NCI-H524 (cell line): ENCODE measurements at regions not wholly inside any gene's neighbourhood (a gene's known extent, or its start where the extent isn't known, plus 50 kb on each side); places are given as distances from the start of the nearest gene placed in this dataset.

Experiments
- DNase-seq, 2 experiments: peaks; one replicate each; lab custom pipeline; 2025; lab: John Stamatoyannopoulos, UW

DNA sequence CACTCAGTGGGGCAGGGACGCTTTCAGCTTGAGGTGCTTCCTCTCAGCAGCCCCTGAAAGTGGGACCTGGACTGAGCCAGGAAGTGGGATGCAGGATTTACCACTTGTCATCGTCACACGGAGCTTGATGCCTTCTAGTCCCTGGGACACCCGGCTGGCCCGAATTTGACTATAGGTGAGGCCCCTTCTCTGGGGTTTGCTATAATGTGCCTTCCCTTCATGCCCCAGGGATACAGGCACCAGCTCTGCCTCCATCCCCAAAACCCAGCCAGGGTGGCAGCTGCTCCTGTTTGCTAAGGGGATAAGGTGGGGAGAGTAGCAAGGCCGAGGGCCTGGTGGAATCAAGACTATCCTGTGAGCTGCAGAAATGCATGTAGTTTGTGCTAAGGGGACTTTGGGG lies 235.0 kb downstream of the GLRX3 start:
- no peak for DNase-seq

DNA sequence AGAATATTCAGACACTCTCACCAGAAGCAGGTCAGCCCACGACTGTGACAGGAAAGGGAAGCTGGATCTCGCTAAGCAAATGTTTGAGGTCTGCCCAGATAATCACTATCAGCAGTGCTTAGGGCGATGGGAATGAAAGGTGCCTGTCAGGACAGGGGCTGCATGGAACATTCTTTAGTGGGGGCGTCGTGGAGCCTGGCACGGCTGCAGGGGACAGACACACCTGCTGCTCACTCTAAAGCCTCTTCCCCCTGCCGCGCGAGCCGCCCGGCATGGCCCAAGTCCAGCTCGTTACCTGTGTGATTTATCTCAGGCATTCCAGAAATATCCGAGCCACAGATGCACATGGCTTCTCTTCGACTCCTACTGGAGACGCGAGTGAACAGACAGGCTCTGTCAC lies 235.5 kb downstream of the GLRX3 start:
- no peak for DNase-seq

DNA sequence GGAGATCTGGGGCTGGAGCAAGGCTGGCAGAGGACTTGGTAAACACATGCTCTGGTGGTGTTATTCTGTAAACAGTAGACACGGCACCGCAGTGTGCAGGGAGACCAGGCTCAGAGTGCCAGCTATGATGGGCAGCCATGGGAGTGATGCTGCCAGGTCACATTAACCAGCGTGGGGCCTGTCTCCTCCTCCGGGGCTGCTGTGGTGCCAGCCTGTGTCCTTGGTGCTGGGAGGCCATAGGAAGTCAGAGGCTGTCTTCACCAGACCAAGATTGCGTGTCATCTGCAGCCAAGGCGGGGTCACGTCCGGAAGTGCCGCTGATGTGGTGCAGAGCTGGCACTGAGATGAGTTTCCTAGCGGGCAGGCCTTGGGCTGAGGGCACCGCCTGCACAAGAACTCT lies 236.0 kb downstream of the GLRX3 start:
- no peak for DNase-seq

DNA sequence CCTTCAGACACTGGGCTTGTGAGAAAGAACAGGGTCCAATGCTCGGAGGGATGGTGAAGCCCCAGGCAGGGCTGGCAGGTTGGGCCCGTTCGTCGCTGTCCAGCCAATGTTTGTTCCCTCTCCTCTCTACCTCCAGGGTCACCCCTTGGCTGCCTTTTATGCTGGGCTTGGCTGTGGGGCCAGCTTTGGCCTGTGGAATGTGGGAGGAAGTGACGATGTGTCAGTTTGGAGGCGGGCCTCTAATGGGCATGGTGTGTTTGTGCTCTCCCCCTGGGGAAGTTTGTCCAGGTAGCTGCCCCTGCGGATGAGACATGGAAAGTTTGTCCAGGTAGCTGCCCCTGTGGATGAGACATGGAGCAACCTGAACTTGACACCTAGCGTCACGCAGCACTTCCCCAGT lies 236.7 kb downstream of the GLRX3 start:
- DNase-seq: no peak

DNA sequence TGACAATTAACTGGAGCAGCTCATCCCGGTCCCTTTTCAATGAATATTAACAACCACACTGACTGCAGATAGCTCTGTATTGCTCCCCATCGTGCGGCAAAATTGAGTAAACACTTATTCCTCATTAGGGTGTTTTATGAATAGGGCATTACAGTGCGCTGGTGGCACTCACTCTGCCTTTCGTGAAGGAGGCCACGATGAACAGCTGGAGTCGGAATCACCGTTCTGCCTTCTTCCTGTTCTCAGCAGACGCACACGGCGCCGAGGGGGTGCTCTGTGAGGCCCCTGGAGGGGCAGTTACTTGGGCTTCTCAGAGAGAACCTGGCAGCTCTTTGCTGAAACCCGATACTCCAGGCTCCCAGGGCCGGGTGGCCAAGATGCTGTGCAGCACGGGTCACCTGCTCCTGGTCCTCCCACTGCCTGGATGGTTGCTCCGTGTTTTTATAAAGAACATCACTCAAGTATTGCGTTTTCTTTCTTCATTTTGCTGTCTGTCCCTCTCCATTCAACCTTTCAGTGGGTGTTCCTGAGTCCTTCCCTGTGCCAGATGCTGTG lies 241.9 kb downstream of the GLRX3 start:
- peak in 1 of 2 experiments; percentile 38 for DNase-seq

DNA sequence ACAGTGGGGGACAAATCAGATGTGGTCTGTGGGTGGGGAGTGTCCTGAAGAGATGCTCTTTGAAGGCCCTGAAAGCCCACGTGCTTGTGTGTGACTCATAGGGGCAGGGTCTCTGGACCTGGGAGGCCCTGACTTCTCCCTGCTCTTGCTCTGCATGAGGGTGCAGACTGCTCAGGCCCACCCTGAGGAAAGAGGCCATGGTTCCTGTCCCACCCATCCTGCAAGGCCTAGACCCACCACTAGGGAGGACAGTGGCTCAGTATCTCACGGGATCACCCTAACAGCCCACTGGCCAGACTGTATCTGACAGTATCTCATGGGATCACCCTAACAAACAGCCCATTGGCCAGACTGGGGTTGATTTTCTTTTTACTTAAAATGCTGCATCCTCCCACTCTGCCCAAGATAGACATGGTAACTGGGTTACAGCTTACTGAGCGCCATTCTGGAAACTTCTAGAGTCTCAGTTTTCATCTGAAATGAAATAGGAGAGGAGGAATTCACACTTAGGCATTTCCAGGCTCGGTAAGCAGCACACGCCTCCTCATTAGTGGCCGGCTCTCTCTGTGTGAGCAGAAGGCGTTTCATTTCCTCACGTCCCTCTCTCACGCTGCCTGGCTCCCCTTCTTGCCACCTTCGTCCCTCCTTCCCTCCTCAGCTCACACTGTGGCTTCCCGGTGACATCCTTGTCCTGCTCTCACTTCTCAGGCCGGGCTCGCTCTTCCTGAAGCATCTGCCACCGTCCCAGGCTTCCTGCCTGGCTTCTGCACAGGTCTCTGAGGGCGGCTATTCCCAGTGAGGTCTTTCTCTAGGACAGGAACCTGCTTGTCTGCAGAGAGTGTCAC lies 242.6 kb downstream of the GLRX3 start:
- peak in 1 of 2 experiments; percentile 8 for DNase-seq

DNA sequence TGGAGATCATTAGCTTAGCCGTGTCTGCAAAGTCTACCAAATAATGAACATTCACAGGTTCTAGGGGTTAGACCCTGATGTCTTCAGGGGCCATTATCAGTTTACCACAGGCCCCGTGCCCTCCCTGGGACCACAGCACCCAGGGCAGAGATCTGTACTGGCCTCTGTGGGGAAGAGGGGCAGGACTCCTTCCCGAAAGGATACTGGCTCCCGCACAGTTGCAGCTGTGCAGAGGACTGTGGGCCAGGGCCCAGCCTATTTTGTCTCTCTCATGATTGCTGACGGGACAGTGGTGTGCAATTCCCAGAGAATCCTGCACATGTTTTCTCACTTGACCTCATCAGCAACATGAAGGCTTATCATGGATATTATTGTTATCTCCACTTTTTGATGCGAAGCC lies 243.9 kb downstream of the GLRX3 start:
- DNase-seq: no peak

DNA sequence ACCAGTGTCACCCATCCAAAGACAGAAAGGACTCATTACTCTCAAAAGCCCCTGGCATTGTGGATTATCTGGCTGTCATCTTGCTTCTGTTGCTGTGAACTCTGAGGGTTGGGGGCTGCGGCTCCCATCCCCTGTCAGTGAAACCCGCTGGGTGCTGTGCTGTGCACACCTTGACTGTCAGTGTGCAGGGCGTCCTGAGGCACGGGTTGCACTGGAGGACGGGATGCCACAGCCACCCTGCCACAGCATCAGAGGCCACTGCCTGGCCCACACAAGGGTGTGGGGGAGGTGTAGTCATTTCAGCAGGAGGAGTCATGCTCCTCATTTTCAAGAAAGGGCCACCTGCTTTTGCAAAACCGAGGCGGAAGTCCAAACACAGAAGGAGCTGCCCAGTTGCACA lies 245.8 kb downstream of the GLRX3 start:
- DNase-seq: no peak

DNA sequence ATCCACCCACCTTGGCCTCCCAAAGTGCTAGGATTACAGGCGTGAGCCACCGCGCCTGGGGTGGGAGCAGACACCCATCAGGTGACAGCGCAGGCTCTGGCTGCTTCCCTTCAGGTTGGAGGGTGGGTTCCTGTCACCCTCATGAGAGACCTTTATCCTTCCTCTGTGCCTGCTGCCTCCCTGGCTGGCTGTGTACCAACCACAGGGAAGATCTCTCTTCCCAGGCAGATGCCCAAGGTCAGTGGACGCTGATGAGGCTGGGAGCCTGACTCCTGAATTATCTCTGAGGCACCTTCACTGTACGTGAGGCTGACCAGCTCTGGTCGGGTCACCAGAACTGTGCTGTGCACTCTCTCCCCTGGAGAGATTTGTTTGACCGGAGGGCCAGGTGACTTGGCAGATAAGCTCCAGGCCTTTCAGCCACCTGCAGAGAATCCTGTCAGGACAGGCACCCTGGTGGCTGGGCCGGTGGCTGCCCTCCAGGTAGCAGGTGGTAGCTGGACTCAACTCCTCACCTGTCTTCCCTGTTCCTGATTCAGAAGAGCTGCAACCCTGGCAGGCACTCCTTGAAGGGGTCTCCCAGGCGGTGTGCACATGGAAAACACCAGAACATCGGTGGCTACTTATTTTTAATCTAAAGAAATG lies 251.9 kb downstream of the GLRX3 start:
- DNase-seq: no peak

DNA sequence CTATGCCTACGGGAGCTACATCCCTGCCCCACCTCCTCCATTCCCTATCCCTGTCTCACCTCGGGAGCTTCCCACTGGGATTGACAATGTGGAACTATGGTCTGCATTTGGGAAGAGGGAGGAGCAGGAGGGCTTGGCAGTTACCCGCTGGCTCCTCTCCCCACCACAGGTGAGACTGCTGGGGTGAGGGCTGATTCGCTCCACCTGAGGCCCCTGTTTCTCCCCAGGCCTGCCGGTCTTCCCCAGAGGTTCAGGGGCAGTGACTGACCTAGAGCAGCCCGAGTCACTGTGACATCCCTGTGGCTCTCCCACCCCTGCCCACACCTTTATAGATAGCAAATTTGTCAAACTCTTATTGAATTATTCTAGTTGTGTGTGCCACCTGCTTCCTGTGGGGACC lies 252.6 kb downstream of the GLRX3 start:
- DNase-seq: no peak

DNA sequence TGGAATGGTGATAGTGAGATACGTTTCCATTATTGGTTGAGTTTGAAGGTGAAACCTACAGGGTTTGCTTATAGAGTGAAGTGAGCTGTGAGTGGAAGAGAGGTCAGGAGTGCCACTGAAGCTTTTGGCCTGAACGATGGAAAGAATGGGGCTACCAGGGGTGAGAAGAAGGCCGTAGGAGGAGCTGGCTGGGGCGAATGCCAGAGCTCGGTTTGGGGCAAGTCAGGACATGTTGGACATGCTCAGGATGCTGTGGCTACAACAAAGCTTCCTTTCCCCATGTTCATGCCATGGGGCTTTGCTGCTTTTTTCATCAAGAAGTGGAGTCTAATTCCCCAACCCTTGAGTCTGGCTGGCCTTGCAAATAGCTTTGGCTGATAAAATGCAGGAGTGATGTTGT lies 253.7 kb downstream of the GLRX3 start:
- no peak for DNase-seq

DNA sequence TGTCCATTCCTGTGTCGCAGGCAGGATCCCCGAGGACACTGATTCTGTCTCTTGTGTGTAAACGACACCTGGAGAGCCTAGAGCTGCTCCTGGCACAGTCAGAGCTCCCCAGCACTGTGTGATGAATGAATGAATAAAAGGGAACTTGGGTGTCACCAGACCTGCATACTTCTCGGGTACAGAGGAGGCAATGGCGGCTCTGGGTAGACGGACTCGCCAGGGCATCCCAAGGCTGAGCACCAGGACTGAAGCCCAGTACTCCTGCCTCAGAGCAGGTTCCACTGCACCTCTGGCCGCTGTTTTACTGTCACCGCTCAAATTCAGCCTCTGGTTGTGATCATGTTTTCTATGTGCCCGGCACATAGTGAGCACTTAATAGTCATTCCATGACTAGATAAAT lies 255.8 kb downstream of the GLRX3 start:
- no peak for DNase-seq

DNA sequence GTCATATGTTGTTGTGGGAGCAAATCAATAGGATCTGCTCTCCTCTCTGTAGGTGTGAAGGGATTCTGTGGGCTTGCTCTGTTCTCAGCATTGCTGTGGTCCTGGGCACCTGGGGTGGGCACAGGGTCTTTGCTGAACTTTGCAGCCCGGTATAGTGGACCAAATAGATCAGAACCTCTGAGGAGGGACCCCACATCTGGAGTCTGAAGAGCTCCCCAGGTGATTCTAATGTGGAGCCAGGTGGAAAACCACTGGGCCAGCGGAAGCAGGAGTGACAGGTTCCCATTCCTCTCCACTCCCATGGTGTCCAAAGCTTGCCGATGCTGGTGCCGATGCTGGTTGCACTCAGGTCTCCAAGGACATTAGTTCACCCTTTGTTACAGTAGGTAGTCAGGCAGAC lies 257.2 kb downstream of the GLRX3 start:
- DNase-seq: no peak

DNA sequence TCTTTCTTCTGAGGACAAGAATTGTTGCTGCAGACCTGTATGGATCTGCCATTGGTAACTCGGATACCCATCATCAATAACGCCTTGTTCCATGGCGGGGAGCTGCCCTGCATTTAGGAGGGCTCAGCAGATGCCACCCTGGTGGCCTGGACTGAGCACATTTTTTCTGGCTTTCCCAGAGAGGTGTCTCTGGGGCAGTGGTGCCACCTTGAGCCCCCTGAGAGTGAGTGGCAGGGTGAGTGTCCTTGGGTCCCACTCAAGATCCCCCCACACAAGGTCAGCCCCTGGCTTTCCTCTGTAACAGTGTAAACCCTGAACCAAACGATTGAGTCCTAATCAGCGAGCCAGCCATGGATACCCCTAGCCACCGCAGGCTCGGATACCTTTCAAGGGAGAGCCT lies 258.6 kb downstream of the GLRX3 start:
- DNase-seq: no peak

DNA sequence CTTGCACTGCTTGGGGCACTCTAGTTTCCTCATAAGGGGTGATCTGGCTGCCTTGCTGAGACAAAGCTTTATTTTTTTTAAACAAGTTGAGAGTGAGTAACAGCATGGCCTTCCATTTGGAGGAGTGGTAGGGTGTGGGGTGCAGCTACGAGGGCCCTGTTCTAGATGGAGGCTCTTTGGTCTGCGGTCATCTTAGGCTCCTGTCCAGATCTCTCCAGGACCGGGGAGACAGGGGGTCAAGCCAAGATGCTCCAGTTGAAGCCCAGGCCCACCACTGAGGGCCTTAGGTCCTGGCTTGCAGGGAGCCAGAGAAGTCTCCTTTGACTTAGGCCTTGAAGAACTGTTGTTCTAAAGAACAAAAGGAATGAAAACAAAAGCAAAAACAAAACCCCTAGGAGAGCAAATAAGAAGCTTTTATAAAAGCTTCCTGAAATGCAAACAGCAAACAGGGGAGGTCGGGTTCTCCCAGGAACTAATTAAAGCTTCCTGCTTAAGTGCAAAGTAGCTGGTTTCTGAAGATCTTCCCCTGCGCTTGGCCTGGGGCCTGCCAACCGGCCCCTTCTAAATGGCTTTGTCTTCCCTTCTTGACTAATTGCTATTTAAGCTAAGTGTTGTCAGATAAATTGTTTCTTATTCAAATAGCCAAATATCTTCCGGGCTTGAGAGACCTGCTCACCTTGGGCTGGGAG lies 259.2 kb downstream of the GLRX3 start:
- no peak for DNase-seq

DNA sequence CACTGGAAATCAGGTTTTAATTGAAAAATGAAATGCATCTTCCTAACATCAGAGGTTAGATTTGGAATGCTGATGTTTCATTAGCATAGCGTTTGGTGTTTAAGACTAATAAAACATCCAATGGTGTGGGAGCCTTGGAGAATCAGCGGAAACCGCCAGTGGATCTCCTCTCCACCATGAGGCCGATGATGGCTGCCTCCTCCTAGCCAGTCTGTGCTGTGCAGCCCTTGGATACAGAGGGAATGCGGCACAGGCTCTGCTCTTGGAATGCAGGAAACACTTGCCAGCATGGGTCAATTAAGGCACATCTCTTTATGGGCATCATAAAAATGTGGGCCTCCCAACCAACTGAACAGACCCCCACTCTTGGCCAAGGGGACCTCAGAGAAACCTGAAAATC lies 259.9 kb downstream of the GLRX3 start:
- DNase-seq: no peak

DNA sequence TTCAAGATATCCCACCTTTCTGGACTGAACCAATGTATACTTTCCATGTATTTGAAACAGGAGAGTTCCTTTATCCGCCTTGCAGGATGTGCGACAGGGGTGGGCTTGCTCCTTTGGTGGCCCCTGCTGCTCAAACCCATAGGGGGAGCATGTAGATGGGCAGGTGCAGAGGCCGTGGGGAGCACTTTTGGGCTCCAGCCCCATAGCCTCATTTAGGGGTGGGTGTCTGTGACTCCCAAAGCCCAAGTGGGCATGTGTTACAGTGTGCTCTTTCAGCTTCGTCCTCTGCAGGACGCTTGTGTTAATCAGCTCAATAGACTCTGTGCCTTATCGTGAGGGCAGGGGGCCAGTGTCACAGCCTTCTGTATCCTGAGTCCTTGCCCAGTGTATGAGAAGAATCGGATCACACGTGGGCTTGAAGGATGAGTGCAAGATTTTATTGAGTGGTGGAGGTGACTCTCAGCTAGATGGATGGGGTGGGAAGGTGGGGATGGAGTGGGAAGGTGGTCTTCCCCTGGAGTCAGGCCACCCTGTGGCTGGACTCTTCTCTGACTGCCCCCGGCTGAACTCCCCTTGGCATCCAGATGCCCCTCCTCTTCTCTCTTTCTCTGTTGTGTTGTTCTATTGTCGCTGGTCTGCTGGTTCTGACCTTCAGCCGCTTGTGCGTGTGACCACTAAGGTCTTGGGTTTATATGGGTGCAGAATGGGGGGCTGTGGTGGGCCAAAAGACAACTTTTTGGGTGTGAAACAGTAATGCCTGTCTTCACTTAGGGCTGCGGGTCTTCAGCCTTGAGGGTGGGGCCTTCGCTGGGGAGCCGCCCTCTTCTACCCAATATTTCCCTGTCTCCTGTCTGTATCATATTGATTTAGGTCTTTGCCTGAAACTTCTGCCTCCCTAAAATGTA lies 262.2 kb downstream of the GLRX3 start:
- DNase-seq: no peak

DNA sequence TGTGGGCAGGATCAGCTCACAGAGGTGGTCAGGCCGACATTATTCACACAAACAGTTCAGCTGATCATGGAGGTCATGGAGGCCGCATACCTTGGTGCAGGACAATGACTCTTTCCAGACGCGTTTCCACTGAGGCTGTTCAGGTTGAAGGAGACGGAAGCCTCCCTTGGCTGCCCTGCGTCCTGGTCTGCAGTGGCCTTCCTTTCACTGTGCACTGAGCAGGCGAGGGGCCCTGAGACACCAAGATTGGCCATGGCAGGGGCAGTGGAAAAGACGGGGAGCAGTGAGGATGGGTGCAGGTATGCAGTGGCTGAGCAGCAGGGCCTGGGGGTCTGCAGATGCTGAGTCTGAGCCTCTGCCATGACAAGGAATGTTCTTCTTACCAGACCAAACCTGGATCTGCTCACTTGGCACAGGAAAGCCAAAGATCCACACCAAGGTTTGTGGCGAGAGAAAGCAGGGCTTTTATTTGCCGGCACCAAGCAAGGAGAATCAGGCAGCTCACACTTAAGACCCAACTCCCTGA lies 263.3 kb downstream of the GLRX3 start:
- DNase-seq: no peak

DNA sequence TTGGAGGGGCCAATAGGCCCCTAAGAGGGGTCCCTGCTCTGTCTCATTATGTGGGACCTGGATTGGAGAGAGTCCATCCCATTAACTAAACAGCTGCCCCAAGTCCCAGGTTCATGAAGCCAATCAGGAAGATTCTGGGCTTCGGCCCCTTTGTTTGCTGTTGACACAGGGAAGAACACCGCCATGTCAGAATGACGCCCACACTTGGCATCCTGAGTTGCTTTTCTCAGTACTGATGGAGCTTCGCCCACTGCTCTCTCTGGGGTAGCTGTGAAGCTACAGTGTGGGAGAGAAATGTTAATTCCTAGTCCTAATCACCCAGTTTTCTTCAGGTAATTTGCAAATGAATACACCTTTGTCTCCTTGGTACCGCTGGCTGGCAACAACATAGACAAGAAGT lies 264.7 kb downstream of the GLRX3 start:
- DNase-seq: no peak

DNA sequence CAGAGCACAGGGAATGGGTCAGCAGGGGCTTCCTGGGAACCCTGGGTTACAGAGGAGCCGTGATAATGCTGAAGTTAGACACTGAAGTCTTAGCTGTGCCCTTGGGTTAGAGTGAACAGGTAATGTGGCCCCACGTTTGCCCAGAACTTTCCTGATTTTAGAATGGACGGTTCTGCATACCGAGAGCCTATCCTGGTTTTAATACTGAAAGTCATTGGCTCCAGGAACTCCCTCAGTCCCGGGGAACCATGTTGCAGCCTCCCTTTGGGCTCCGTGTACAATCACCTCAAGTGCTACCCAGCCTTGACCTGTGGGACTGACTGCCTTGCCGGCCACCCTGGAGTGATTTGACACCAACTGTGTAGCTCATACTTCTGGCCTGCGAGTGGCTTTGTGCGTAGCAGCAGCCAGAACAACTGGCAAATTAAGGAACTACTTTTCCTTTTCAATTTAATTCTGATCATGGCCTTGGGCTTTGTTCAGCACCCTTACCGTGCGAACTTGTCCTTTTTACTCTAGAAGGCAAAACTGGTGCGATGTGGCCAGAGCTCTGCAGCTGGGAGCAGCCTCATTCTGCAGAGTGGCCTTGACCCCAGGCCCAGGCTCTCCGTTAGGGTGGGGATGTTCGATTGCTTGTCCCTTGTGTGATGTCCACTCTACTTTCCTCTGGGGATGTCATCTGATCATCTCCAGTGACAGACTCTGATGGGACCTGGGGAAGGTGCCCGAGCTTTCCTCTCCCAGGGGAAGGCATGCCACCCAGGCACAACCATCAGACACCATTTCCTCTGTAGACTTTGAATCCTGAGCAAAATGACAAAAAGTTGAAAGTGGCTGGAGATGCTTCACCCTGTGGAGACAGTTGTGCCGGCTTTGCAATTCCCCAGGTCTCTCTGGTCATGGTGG lies 265.9 kb downstream of the GLRX3 start:
- no peak for DNase-seq
